GM21526 (cell line): ENCODE measurements at regions not wholly inside any gene's neighbourhood (a gene's known extent, or its start where the extent isn't known, plus 50 kb on each side); places are given as distances from the start of the nearest gene placed in this dataset.

Experiments used
- ATAC-seq: cut with Tn5 transposase; IDR thresholded peaks from one replicate; pipeline ENCODE4 v1.9.1; 2021; ENCODE audit warnings: moderate library complexity; ENCODE audit not compliant: unreplicated experiment, low FRiP score

- no peak for ATAC-seq
These were observed 362.3 kb downstream of the WDR11 start for GRCh38 chr10:121213437-121213836.

- no peak for ATAC-seq
These were observed 365.1 kb downstream of the WDR11 start for GRCh38 chr10:121216295-121216694.

GRCh38 chr10:121216721-121217181 lies 365.6 kb downstream of the WDR11 start:
- no peak for ATAC-seq

- no peak for ATAC-seq
These were observed 366.2 kb downstream of the WDR11 start for GRCh38 chr10:121217331-121217730.

- no peak for ATAC-seq
These were observed 369.9 kb downstream of the WDR11 start for GRCh38 chr10:121221072-121221471.

- no peak for ATAC-seq
These were observed 370.8 kb downstream of the WDR11 start for GRCh38 chr10:121221991-121222390.

- ATAC-seq = no peak
These were observed 371.7 kb downstream of the WDR11 start for GRCh38 chr10:121222842-121223241.

GRCh38 chr10:121231079-121231478 lies 367.2 kb downstream of the FGFR2 start:
- no peak for ATAC-seq

- ATAC-seq = no peak
These were observed 365.8 kb downstream of the FGFR2 start for GRCh38 chr10:121232494-121232893.

GRCh38 chr10:121235692-121236091 lies 362.6 kb downstream of the FGFR2 start:
- ATAC-seq = no peak

GRCh38 chr10:121236621-121237020 lies 361.6 kb downstream of the FGFR2 start:
- no peak for ATAC-seq

- ATAC-seq = no peak
These were observed 360.5 kb downstream of the FGFR2 start for GRCh38 chr10:121237718-121238117.

GRCh38 chr10:121240011-121240410 lies 358.2 kb downstream of the FGFR2 start:
- ATAC-seq = no peak

GRCh38 chr10:121240556-121240955 lies 357.7 kb downstream of the FGFR2 start:
- no peak for ATAC-seq

- no peak for ATAC-seq
These were observed 356.9 kb downstream of the FGFR2 start for GRCh38 chr10:121241337-121241736.

GRCh38 chr10:121242741-121243608 lies 355.3 kb downstream of the FGFR2 start:
- no peak for ATAC-seq

GRCh38 chr10:121243609-121244241 lies 354.5 kb downstream of the FGFR2 start:
- no peak for ATAC-seq

GRCh38 chr10:121244818-121245217 lies 353.4 kb downstream of the FGFR2 start:
- no peak for ATAC-seq

- no peak for ATAC-seq
These were observed 352.5 kb downstream of the FGFR2 start for GRCh38 chr10:121245754-121246153.

GRCh38 chr10:121248266-121248665 lies 350.0 kb downstream of the FGFR2 start:
- no peak for ATAC-seq

- no peak for ATAC-seq
These were observed 347.1 kb downstream of the FGFR2 start for GRCh38 chr10:121250995-121251764.
